Mesothelial cell of epicardium (in vitro differentiated cells): ENCODE measurements at regions not wholly inside any gene's neighbourhood (a gene's known extent, or its start where the extent isn't known, plus 50 kb on each side); places are given as distances from the start of the nearest gene placed in this dataset.

Source experiments
- DNase-seq, 2 experiments: peaks; one replicate each; pipeline ENCODE4 v3.0.0; 2021; ENCODE audit warnings: low spot score in 2 of 2; ENCODE audit not compliant: unreplicated experiment in 2 of 2
- H3K27ac Mint-ChIP-seq: 2 replicates; pipeline ENCODE4 v1.8.0; 2021; ENCODE audit warnings: mixed read lengths
- H3K27me3 Mint-ChIP-seq: 2 replicates; pipeline ENCODE4 v1.8.0; 2021; ENCODE audit warnings: low read depth, mixed read lengths
- H3K36me3 Mint-ChIP-seq: 2 replicates; pipeline ENCODE4 v1.8.0; 2021; ENCODE audit warnings: mixed read lengths
- H3K4me1 Mint-ChIP-seq: 2 replicates; pipeline ENCODE4 v1.8.0; 2021; ENCODE audit warnings: mixed read lengths
- H3K4me3 Mint-ChIP-seq: 2 replicates; pipeline ENCODE4 v1.8.0; 2021; ENCODE audit warnings: mild to moderate bottlenecking, moderate library complexity, mixed read lengths
- H3K9me3 Mint-ChIP-seq: 2 replicates; pipeline ENCODE4 v1.8.0; 2021; ENCODE audit warnings: mixed read lengths
- CTCF ChIP-seq: fragments of 200-600 bp; sonication (generic); IDR thresholded peaks from one replicate; pipeline ENCODE4 v1.5.0; 2021; ENCODE audit warnings: antibody characterized with exemption; ENCODE audit not compliant: unreplicated experiment

- Mint-ChIP-seq H3K27me3 (peaks cover 12% of the 10 kb centered on the region), H3K36me3 (no peaks in the 10 kb centered on the region), H3K4me3 (no peak overlapping the region), H3K9me3 (no peaks in the 10 kb centered on the region), H3K27ac (no peak overlapping the region), H3K4me1 (peaks cover 3% of the 10 kb centered on the region)
- DNase-seq = no peak
- TF ChIP-seq CTCF = no peak
Observed at GRCh38 chr16:74094962-74095361, 201.7 kb upstream of the PSMD7 start.

- Mint-ChIP-seq H3K27me3 (peaks cover 9% of the 10 kb centered on the region), H3K4me3 (no peak overlapping the region), H3K36me3 (no peaks in the 10 kb centered on the region), H3K27ac (no peak overlapping the region), H3K9me3 (no peaks in the 10 kb centered on the region), H3K4me1 (no peaks in the 10 kb centered on the region)
- TF ChIP-seq CTCF = no peak
- DNase-seq = no peak
Observed at GRCh38 chr16:74094514-74094913, 202.1 kb upstream of the PSMD7 start.

DNA sequence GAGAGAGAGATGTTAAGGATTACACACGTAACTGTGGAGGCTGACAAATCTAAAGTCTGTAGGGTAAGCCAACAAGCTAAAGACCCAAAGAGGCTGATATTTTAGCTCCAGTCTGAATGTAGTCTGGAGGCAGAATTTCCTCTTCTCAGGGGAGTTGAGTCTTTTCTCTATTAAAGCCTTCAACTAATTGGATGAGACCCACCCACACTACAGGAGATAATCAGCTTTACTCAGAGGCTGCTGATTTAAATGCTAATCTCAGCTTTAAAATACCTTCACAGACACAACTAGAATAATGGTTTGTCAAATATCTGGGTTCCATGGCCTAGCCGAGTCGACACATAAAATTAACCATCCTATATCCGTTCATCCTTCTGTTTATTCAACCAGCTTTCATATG is 204.3 kb upstream of the PSMD7 start:
- peaks cover 4% of the 10 kb centered on the region for H3K27me3 Mint-ChIP-seq
- H3K36me3 Mint-ChIP-seq = no peaks in the 10 kb centered on the region
- DNase-seq = no peak
- H3K27ac Mint-ChIP-seq = no peak overlapping the region
- no peak overlapping the region for H3K4me3 Mint-ChIP-seq
- H3K4me1 Mint-ChIP-seq = no peaks in the 10 kb centered on the region
- no peaks in the 10 kb centered on the region for H3K9me3 Mint-ChIP-seq
- TF ChIP-seq CTCF = no peak

DNA sequence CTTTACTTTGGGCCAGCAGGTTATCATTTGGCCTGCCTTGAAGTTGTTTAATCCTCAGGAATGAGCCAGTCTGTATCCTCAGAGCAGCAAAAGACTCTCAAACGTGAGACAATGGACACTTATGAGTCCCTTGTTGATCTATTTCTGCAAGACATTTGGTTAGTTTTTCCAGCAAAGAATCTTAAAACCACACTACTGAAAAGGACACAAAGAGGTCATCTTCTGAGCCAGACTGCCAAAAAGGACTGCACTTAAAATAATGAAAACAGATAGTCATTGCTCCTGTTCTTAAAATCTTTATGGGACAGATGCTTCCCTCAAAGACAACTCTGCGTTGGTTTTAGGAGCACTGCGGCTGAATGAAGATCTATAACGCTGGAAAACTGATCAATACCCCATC is 205.7 kb upstream of the PSMD7 start:
- Mint-ChIP-seq H3K9me3 (peaks cover 11% of the 10 kb centered on the region), H3K36me3 (no peaks in the 10 kb centered on the region), H3K4me3 (no peak overlapping the region), H3K27ac (no peak overlapping the region), H3K4me1 (no peaks in the 10 kb centered on the region), H3K27me3 (peaks cover 2% of the 10 kb centered on the region)
- no peak for TF ChIP-seq CTCF
- no peak for DNase-seq

DNA sequence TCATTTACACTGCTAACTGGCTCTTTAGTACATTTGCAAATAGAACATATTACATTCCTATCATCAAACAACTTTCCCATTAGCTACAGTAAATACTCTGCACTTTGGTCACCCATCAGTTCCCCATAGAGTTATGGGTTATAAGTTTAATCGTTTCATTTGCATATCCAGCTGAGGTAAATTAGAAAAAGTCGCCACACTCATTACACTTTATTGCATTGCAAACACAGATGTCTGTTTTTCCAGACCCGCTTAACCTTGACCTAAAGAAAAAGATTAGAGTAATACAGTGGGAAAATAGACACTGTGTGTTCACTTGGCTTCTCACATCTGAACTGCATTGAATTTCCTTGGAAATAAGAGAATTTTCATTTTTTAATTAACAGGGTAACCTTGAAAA is 213.1 kb upstream of the PSMD7 start:
- Mint-ChIP-seq H3K4me1 (no peaks in the 10 kb centered on the region), H3K36me3 (no peaks in the 10 kb centered on the region), H3K9me3 (peaks cover 18% of the 10 kb centered on the region), H3K27me3 (peaks cover 7% of the 10 kb centered on the region), H3K4me3 (no peak overlapping the region), H3K27ac (no peak overlapping the region)
- no peak for TF ChIP-seq CTCF
- no peak for DNase-seq

GRCh38 chr16:74080311-74080710 is 216.3 kb upstream of the PSMD7 start:
- Mint-ChIP-seq H3K27me3 (peaks cover 7% of the 10 kb centered on the region), H3K4me1 (no peaks in the 10 kb centered on the region), H3K27ac (no peak overlapping the region), H3K9me3 (peaks cover 9% of the 10 kb centered on the region), H3K4me3 (no peak overlapping the region), H3K36me3 (no peaks in the 10 kb centered on the region)
- no peak for TF ChIP-seq CTCF
- DNase-seq = no peak
